ENCODE measurements at regions not wholly inside any gene's neighbourhood (a gene's known extent, or its start where the extent isn't known, plus 50 kb on each side); places are given as distances from the start of the nearest gene placed in this dataset.

- Histone ChIP-seq H2BK120ac (ENCODE audit: low read depth, low read length) (no peak overlapping the region), H3K27ac (ENCODE audit: low read depth, low read length) (no peak overlapping the region), H3K79me2 (ENCODE audit: control insufficient read depth, insufficient read depth, low read length) (no peaks in the 10 kb centered on the region), H3K4me1 (ENCODE audit: control insufficient read depth, low read depth, low read length) (peaks cover 4% of the 10 kb centered on the region), H2AK5ac (ENCODE audit: low read length) (no peak overlapping the region), H3K9ac (ENCODE audit: low read length) (no peak overlapping the region), H4K5ac (ENCODE audit: low read length) (no peak overlapping the region), H3K18ac (ENCODE audit: low read length) (no peak overlapping the region), H3K4me3 (ENCODE audit: low read length) (no peak overlapping the region), H3K56ac (ENCODE audit: low read length) (no peak overlapping the region), H3K4me2 (ENCODE audit: low read length) (no peak overlapping the region), H3K79me1 (ENCODE audit: low read length) (no peaks in the 10 kb centered on the region), H2BK15ac (replicated peaks; ENCODE audit: low read depth) (no peak overlapping the region), H3K23ac (ENCODE audit: low read length) (no peak overlapping the region), H4K8ac (ENCODE audit: low read depth, low read length) (no peak overlapping the region), H3K36me3 (ENCODE audit: control insufficient read depth, insufficient read depth, low read length) (no peaks in the 10 kb centered on the region), H2BK5ac (ENCODE audit: low read length) (no peak overlapping the region), H3K27me3 (ENCODE audit: insufficient read depth, low read length, poor library complexity) (no peaks in the 10 kb centered on the region), H3K4ac (ENCODE audit: low read depth, low read length) (no peak overlapping the region)
- no CpG with 5 or more reads among the region's 12 CpGs for WGBS (ENCODE audit: extremely low coverage, insufficient coverage, low lambda C conversion rate)
- DNase-seq = no peak
These were observed 116.1 kb upstream of the FOXN3 start for GRCh38 chr14:89533136-89533535.

- no peak overlapping the region for H3K18ac ChIP-seq (ENCODE audit: low read length)
- no peak overlapping the region for H2BK15ac ChIP-seq (replicated peaks; ENCODE audit: low read depth)
- no peaks in the 10 kb centered on the region for H3K27me3 ChIP-seq (ENCODE audit: insufficient read depth, low read length, poor library complexity)
- no peak overlapping the region for H3K9ac ChIP-seq (ENCODE audit: low read length)
- no peaks in the 10 kb centered on the region for H3K36me3 ChIP-seq (ENCODE audit: control insufficient read depth, insufficient read depth, low read length)
- H4K8ac ChIP-seq (ENCODE audit: low read depth, low read length) = no peak overlapping the region
- no peak overlapping the region for H3K4me3 ChIP-seq (ENCODE audit: low read length)
- no peaks in the 10 kb centered on the region for H3K79me1 ChIP-seq (ENCODE audit: low read length)
- no peak overlapping the region for H2BK120ac ChIP-seq (ENCODE audit: low read depth, low read length)
- H3K23ac ChIP-seq (ENCODE audit: low read length) = no peak overlapping the region
- no peak overlapping the region for H3K4ac ChIP-seq (ENCODE audit: low read depth, low read length)
- H4K5ac ChIP-seq (ENCODE audit: low read length) = no peak overlapping the region
- H3K4me1 ChIP-seq (ENCODE audit: control insufficient read depth, low read depth, low read length) = no peaks in the 10 kb centered on the region
- H2AK5ac ChIP-seq (ENCODE audit: low read length) = no peak overlapping the region
- H3K79me2 ChIP-seq (ENCODE audit: control insufficient read depth, insufficient read depth, low read length) = no peaks in the 10 kb centered on the region
- no peak for DNase-seq
- no peak overlapping the region for H3K56ac ChIP-seq (ENCODE audit: low read length)
- H3K27ac ChIP-seq (ENCODE audit: low read depth, low read length) = no peak overlapping the region
- no peak overlapping the region for H2BK5ac ChIP-seq (ENCODE audit: low read length)
- WGBS (ENCODE audit: extremely low coverage, insufficient coverage, low lambda C conversion rate) = no CpG with 5 or more reads among the region's 9 CpGs
- H3K4me2 ChIP-seq (ENCODE audit: low read length) = no peak overlapping the region
These were observed 114.8 kb upstream of the FOXN3 start for GRCh38 chr14:89531661-89532335.

GRCh38 chr14:89524990-89525667 lies 108.1 kb upstream of the FOXN3 start:
- H2BK5ac ChIP-seq (ENCODE audit: low read length) = no peak overlapping the region
- H3K79me1 ChIP-seq (ENCODE audit: low read length) = no peaks in the 10 kb centered on the region
- no peak overlapping the region for H3K56ac ChIP-seq (ENCODE audit: low read length)
- no CpG with 5 or more reads among the region's 4 CpGs for WGBS (ENCODE audit: extremely low coverage, insufficient coverage, low lambda C conversion rate)
- H3K23ac ChIP-seq (ENCODE audit: low read length) = no peak overlapping the region
- DNase-seq = no peak
- H3K4me1 ChIP-seq (ENCODE audit: control insufficient read depth, low read depth, low read length) = no peaks in the 10 kb centered on the region
- H3K9ac ChIP-seq (ENCODE audit: low read length) = no peak overlapping the region
- no peak overlapping the region for H2AK5ac ChIP-seq (ENCODE audit: low read length)
- no peak overlapping the region for H4K8ac ChIP-seq (ENCODE audit: low read depth, low read length)
- no peak overlapping the region for H3K4me2 ChIP-seq (ENCODE audit: low read length)
- no peak overlapping the region for H3K4ac ChIP-seq (ENCODE audit: low read depth, low read length)
- H2BK15ac ChIP-seq (replicated peaks; ENCODE audit: low read depth) = no peak overlapping the region
- H3K36me3 ChIP-seq (ENCODE audit: control insufficient read depth, insufficient read depth, low read length) = no peaks in the 10 kb centered on the region
- no peak overlapping the region for H3K4me3 ChIP-seq (ENCODE audit: low read length)
- H3K79me2 ChIP-seq (ENCODE audit: control insufficient read depth, insufficient read depth, low read length) = no peaks in the 10 kb centered on the region
- H3K27ac ChIP-seq (ENCODE audit: low read depth, low read length) = no peak overlapping the region
- no peak overlapping the region for H4K5ac ChIP-seq (ENCODE audit: low read length)
- no peak overlapping the region for H3K18ac ChIP-seq (ENCODE audit: low read length)
- H2BK120ac ChIP-seq (ENCODE audit: low read depth, low read length) = no peak overlapping the region
- H3K27me3 ChIP-seq (ENCODE audit: insufficient read depth, low read length, poor library complexity) = no peaks in the 10 kb centered on the region

GRCh38 chr14:89524412-89524811 lies 107.4 kb upstream of the FOXN3 start:
- Histone ChIP-seq H2BK120ac (ENCODE audit: low read depth, low read length) (no peak overlapping the region), H3K18ac (ENCODE audit: low read length) (no peak overlapping the region)

GRCh38 chr14:89521988-89522387 lies 105.0 kb upstream of the FOXN3 start:
- Histone ChIP-seq H3K4me1 (ENCODE audit: control insufficient read depth, low read depth, low read length) (peaks cover 2% of the 10 kb centered on the region), H3K4me2 (ENCODE audit: low read length) (no peak overlapping the region), H3K23ac (ENCODE audit: low read length) (no peak overlapping the region), H3K27me3 (ENCODE audit: insufficient read depth, low read length, poor library complexity) (no peaks in the 10 kb centered on the region), H3K9ac (ENCODE audit: low read length) (no peak overlapping the region), H3K36me3 (ENCODE audit: control insufficient read depth, insufficient read depth, low read length) (no peaks in the 10 kb centered on the region), H2BK15ac (replicated peaks; ENCODE audit: low read depth) (no peak overlapping the region), H3K79me2 (ENCODE audit: control insufficient read depth, insufficient read depth, low read length) (no peaks in the 10 kb centered on the region), H3K27ac (ENCODE audit: low read depth, low read length) (no peak overlapping the region), H3K79me1 (ENCODE audit: low read length) (no peaks in the 10 kb centered on the region), H3K18ac (ENCODE audit: low read length) (no peak overlapping the region), H2BK120ac (ENCODE audit: low read depth, low read length) (no peak overlapping the region), H3K4me3 (ENCODE audit: low read length) (no peak overlapping the region), H3K56ac (ENCODE audit: low read length) (no peak overlapping the region), H2BK5ac (ENCODE audit: low read length) (no peak overlapping the region), H4K8ac (ENCODE audit: low read depth, low read length) (no peak overlapping the region), H2AK5ac (ENCODE audit: low read length) (no peak overlapping the region), H3K4ac (ENCODE audit: low read depth, low read length) (no peak overlapping the region), H4K5ac (ENCODE audit: low read length) (no peak overlapping the region)
- DNase-seq = no peak

More at GRCh38 chr14:89524412-89524811, 107.4 kb upstream of the FOXN3 start:
- Histone ChIP-seq H3K27me3 (ENCODE audit: insufficient read depth, low read length, poor library complexity) (no peaks in the 10 kb centered on the region), H3K4me1 (ENCODE audit: control insufficient read depth, low read depth, low read length) (peaks cover under 1% of the 10 kb centered on the region), H4K5ac (ENCODE audit: low read length) (no peak overlapping the region), H3K23ac (ENCODE audit: low read length) (no peak overlapping the region), H2BK5ac (ENCODE audit: low read length) (no peak overlapping the region), H3K79me1 (ENCODE audit: low read length) (no peaks in the 10 kb centered on the region), H3K56ac (ENCODE audit: low read length) (no peak overlapping the region), H2BK15ac (replicated peaks; ENCODE audit: low read depth) (no peak overlapping the region), H3K4ac (ENCODE audit: low read depth, low read length) (no peak overlapping the region), H2AK5ac (ENCODE audit: low read length) (no peak overlapping the region), H3K79me2 (ENCODE audit: control insufficient read depth, insufficient read depth, low read length) (no peaks in the 10 kb centered on the region), H3K9ac (ENCODE audit: low read length) (no peak overlapping the region), H3K4me3 (ENCODE audit: low read length) (no peak overlapping the region), H3K36me3 (ENCODE audit: control insufficient read depth, insufficient read depth, low read length) (no peaks in the 10 kb centered on the region), H4K8ac (ENCODE audit: low read depth, low read length) (no peak overlapping the region), H3K4me2 (ENCODE audit: low read length) (no peak overlapping the region), H3K27ac (ENCODE audit: low read depth, low read length) (no peak overlapping the region)
- DNase-seq = no peak

GRCh38 chr14:89519040-89519439 lies 102.0 kb upstream of the FOXN3 start:
- no peak overlapping the region for H3K4ac ChIP-seq (ENCODE audit: low read depth, low read length)
- H3K36me3 ChIP-seq (ENCODE audit: control insufficient read depth, insufficient read depth, low read length) = no peaks in the 10 kb centered on the region
- H3K18ac ChIP-seq (ENCODE audit: low read length) = no peak overlapping the region
- no peak overlapping the region for H2AK5ac ChIP-seq (ENCODE audit: low read length)
- H3K27ac ChIP-seq (ENCODE audit: low read depth, low read length) = no peak overlapping the region
- H3K4me3 ChIP-seq (ENCODE audit: low read length) = no peak overlapping the region
- no peak overlapping the region for H2BK120ac ChIP-seq (ENCODE audit: low read depth, low read length)
- no peak overlapping the region for H3K4me2 ChIP-seq (ENCODE audit: low read length)
- no peak overlapping the region for H3K9ac ChIP-seq (ENCODE audit: low read length)
- peaks cover 2% of the 10 kb centered on the region for H3K4me1 ChIP-seq (ENCODE audit: control insufficient read depth, low read depth, low read length)
- no peak overlapping the region for H2BK5ac ChIP-seq (ENCODE audit: low read length)
- no peak overlapping the region for H4K5ac ChIP-seq (ENCODE audit: low read length)
- no peak for DNase-seq
- no CpG with 5 or more reads among the region's 10 CpGs for WGBS (ENCODE audit: extremely low coverage, insufficient coverage, low lambda C conversion rate)
- H3K56ac ChIP-seq (ENCODE audit: low read length) = peak overlapping the region; percentile 7
- H3K79me1 ChIP-seq (ENCODE audit: low read length) = peaks cover 2% of the 10 kb centered on the region
- no peaks in the 10 kb centered on the region for H3K79me2 ChIP-seq (ENCODE audit: control insufficient read depth, insufficient read depth, low read length)
- H4K8ac ChIP-seq (ENCODE audit: low read depth, low read length) = no peak overlapping the region
- no peak overlapping the region for H2BK15ac ChIP-seq (replicated peaks; ENCODE audit: low read depth)
- no peaks in the 10 kb centered on the region for H3K27me3 ChIP-seq (ENCODE audit: insufficient read depth, low read length, poor library complexity)
- no peak overlapping the region for H3K23ac ChIP-seq (ENCODE audit: low read length)

Data from mesendoderm (in vitro differentiated cells).